HG03045 (cell line): ENCODE measurements at regions not wholly inside any gene's neighbourhood (a gene's known extent, or its start where the extent isn't known, plus 50 kb on each side); places are given as distances from the start of the nearest gene placed in this dataset.

Experiments used
- ATAC-seq: cut with Tn5 transposase; IDR thresholded peaks from one replicate; pipeline ENCODE4 v1.9.1; 2021; ENCODE audit warnings: mild to moderate bottlenecking, moderate library complexity; ENCODE audit not compliant: unreplicated experiment

DNA sequence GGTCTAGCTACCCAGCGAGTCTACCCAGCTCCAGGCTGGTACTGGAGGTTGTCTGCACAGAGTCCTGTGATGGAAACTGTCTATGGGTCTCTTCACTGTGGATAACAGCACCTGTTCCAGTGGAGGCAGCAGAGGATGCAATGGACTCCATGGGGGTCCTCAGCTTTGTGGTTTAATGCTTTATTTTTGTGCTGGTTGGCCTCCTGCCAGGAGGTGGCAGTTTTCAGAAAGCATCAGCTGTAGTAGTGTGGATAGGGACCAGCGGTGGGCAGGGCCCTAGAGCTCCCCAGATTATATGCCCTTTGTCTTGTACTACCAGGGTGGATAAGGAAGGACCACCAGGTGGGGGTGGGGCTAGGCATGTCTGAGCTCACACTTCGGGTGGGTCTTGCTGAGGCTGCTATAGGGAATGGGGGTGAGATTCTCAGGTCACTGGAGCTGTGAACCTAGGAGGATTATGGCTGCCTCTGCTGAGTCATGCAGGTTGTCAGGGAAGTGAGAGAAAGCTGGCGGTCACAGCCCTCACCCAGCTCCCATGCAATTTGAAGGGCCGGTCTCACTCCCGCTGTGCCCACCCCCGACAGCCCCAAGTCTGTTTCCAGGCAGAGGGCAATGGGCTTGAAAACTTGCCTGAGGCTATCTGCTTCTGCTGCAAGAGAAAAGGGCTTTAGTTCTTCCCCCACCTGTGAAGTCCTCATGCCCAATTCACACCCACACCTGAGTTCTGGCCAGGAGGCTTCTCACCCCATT is 397.1 kb downstream of the TLE1 start:
- ATAC-seq: no peak

DNA sequence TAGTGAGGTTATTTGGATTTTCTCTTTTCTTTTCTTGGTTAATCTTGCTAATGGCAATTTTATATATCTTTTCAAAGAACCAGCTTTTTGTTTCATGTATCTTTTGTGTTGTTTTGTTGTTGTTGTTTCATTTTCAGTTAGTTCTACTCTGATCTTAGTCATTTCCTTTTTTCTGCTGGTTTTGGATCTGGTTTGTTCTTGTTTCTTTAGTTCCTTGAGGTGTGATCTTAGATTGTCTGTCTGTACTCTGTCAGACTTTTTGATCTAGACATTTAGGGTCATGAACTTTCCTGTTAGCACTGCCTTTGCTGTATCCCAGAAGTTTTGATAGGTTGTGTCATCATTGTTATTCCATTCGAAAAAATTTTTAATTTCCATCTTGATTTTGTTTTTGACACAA is 399.7 kb downstream of the TLE1 start:
- ATAC-seq: no peak

DNA sequence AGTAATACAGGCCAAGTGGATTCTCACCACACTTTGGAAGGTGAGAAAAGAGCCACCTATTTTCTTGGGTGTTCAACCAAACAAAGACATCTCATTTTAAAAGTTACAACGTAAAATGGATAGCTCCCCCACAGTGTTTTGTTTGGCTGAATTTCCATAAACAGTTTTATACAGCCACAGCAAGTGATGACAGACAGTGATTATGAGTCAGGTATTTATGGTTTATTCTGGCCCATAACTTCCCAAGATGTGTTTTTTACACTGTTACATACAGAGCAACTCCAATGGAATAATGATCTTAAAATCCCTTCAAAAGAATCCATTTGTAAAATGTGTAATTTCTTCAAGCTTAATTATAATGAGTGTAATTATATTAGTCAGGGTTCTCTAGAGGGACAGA is 421.3 kb downstream of the TLE1 start:
- no peak for ATAC-seq

DNA sequence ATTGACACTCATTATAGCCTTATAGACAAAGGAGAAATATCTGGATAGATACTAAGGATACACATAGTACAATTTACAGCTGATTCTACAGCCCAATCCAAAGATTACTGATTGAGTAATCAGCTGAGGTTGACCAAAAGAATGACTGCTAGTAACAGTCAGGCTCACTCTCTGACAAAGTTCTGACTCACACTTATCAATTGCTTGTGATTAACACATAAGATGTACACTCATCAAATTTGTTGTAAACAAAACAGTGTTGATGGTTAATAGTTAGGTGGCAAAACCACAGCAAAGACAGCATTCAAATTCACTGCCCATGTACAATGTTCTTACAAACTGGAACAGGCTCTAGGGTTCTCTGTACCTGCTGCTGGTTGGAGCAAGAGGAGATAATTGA is 422.7 kb downstream of the TLE1 start:
- no peak for ATAC-seq

DNA sequence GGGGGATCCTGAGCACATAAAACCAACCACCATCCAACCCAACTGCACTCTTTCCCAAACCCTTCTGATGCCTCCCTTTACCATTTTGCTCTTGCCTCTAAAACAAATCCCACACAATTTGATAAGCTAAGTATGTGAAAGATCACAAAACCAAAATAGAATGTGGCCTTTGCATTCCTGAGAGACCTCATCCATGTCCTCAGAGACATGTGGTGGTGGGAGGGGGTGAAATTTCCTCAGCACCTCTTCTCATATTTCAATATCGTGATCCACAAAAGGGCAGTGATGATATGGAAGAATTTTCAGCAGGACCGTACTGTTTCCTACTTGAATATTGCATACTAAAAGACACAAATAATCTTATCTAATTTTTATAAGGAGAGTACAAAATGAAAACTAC is 423.3 kb downstream of the TLE1 start:
- ATAC-seq: no peak

DNA sequence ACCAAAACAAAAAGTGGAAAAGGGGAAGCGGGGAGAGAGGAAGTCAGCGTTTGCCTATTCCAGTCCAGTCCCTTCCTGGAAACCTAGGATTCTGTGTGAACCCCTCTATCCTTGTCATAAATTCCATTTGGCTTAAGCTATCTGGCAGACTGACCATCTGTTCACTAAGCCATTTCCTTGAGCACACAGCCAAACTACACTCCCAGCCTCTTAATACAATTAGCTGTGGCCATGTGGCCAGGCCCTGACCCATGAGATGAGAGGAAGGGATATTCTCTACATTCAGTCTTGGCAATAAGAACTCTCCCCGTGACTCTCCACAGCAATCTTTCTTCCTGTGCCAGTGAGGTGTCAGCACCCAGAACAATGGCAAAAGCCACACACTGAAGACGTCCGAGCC is 424.8 kb downstream of the TLE1 start:
- ATAC-seq: no peak

DNA sequence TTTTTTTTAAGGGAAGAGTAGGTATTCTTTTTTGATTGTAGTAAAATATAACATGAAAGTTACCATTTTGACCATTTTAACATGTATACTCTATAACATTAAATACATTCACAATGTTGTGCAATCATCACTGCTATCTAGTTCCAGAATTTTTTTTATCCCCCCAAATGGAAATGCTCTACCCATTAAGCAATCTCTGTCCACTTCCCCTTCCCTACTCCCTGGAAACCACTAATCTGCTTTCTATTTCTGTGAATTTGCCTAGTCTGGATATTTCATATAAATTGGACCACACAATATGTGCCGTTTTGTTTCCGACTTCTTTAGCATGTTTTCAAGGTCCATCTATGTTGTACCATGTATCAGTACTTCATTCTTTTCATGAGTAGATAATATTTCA is 429.5 kb downstream of the TLE1 start:
- no peak for ATAC-seq

DNA sequence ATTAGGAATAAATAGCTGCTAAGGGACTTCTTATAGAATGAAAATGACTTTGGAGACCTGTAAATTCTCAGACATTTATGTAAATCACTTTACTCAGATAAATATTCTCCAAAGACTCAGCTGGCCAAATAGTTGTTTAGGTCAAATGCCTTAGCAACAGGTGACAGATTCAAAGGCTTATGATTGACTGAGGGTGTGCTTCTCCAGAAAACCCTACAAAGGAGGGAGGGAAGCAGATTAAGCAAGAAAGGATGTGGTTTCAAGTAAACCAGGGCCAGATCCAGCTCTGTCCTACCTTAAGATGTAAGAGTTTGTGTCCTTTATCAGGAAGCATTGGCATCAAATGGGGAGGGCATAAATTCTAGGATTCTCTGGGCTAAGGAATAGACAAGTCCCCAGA is 433.0 kb downstream of the TLE1 start:
- no peak for ATAC-seq

DNA sequence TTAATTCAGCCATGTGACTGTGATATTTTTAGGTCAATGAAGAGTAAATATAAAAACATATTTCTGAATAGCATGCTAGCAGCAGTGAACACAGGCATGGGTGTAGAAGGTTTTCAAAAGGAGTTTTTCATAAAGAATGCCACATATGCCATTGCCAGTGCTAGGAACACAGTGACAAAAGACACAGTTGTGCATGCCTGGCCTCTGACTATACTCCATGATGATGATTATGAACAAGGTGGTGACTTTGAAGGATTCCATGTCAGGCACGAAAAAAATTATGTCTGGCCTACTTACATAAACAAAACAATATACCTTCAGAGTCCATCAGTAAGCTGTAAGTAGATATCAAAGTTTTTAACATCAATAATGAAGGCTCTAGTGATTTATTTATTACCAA is 438.7 kb downstream of the TLE1 start:
- no peak for ATAC-seq

DNA sequence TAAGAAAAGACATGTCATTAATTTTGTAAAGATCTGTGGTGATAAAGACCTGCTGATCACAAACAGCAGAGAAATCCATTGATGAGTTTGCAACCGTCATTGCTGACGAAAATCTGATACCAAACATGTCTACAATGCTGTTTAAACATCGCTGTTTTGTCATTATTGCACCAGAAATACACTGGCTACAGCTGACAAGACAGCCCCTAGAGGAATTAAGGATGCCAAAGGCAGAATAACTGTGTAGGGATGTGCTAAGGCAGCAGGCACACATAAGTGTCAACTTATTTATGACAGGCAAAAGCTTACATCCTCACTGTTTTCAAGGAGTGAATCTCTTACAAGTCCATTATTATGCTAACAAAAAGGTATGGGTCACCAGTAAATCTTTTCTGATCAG is 439.3 kb downstream of the TLE1 start:
- no peak for ATAC-seq

DNA sequence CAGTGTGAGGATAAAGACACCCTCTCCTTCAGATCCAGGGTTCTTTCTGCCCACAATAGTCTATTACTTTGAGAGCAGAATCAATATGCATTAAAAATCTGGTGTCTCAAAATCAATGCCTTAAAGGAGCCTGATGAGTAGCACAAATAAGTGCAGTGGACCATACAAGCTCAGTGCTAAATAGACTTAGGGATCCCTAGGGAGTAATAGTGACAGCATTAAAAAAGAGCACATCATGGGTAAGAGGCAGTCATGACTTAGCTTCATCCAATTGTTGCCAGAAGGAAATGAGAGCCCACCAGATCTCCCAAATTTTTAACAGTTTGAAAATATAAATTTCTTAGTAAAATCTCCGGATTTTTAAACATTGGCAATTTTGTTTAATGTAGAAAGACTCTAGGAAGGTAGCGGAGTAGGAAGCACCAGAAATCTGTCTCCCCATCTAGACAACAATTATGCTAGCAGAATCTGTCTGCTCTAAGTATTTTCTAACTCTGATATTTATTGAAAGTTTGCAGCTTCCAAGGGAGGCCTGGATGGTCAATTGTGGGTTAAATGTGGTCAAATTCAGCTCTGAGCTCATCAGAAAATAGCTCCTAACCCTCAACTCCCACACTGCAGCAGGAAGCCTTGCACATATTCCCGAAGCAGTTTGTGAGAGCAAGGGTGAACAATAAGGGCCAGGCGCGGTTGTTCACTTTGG is 443.9 kb downstream of the TLE1 start:
- no peak for ATAC-seq

DNA sequence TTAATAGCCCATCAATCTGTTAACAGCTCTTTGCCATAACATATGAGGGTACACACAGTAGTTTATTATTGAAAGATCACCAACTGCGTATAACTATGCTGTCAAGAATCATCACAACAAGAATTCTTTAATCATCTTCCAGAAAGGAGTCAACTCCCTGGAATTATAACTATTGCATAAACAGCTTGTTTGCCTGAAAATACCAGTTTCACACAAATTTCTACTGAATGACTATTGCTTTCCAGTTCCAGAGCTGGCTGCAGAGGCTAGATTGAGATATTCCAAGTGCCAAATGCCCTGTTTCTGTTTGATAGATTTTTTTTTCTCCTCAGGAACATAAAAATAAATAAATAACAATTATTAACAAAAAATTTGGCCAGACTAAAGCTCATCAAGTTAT is 444.7 kb downstream of the TLE1 start:
- no peak for ATAC-seq

DNA sequence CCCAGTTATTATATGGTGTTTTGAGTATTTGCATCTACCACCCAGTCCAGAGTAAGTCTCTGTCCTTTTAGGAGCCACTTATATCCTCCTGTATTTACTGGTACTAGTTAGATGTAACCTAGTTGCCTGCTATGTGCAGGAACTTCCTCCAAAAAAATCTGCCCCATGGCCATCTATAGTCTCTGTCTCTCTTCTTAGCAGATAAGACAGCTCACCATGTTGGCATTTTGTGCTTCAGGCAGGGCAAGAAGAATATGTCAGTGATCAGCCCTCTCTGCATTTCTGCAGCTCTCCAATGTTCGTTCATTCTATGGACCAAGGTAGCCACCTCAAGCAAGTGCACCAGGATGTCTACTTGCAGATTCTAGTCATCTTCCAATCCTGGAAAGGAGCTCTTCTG is 446.5 kb downstream of the TLE1 start:
- ATAC-seq: no peak

DNA sequence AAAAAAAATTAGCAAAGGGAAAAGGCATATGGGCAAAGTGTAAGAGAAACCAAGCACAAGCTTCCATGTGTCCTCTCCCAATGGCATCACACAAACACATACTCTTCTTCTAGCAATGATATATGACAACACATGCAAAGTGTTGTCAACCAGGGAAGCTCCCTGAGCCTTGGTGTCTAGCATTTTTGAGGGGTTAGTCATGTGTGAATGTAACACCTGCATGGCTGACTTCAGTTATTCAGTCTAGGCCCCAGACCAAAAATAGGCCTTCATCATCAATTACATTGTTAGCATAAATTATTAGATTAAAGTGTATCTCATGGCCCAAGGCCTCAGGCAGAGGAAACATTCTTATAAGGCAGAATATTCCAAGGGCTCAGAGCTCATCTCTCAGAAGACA is 450.0 kb downstream of the TLE1 start:
- ATAC-seq: no peak

DNA sequence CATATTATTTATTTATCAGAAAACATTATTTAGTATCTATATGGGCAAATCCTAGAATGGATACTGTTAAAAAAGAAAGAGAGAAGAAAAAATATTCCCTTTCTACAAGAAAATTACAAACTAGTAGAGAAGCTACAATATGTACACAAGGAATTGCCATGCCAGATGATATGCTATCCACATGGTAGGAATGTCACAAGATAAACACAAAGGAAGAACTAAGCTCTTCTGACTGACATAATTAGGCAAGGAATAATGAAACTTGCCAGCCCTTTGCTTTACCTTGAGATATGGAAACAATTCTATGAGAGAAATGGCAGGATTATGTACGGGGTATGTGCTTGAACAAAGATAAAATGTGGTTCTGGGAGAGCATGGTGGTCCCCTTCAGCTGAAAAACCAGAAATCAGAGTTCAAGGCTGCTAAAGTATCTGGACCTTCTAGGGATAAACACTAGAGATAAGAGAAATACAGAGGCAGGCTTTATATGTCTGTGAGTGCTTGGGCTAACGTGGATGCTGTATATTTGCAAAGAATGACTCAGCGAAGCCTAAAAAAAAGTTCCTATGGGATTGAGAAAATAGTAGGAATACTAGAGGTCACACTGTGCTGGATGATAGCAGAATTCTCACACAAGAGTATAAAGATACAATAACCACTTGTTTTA is 451.6 kb downstream of the TLE1 start:
- no peak for ATAC-seq

DNA sequence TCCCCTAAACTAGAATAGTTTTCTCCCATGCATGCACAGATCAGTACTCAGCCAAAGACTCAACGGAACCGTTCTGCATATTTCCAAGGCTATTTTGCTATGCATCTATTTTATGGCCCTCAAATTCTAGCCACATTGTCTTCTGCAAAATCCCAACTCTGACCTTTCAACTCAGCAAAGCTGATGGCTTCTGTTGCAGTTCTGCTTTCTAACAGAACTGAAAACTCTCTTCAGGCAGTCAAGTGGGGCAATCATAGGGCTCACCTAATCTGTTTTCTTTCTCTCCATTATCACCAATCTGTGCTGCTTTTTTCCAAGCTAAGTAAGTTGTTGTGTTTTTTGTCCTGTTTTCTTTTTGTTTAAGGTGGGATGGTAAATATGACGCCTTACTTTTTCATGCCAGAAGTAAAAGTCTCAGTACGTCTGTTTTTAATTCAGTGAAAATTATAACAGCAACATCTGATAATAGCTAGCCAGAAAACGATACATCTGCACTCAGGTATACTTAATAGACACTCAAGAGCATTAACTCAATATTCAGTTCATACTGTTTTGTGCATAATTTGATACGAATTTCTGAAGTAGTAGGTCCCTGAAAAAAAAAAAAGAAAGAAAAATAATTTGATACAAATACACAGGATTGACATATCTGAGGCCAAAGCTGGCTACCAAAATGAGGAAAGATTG is 454.3 kb downstream of the TLE1 start:
- no peak for ATAC-seq

DNA sequence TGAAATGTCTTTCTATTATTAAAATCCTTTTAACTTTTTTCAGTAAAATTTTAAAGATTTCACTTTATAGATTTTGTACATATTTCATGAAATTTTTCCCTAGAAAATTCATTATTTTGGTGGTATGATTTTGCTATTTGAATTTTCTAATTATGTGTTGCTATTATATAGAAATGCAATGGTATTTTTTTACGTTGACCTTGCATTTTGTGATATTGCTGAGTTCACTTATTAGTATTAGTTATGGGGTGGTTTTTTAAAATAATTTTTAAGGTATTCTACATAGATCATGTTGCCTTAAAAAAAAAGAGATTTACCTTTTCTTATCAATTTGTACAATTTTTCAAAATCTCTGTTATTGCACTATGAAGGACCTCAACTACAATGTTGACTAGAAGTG is 458.3 kb downstream of the TLE1 start:
- no peak for ATAC-seq

DNA sequence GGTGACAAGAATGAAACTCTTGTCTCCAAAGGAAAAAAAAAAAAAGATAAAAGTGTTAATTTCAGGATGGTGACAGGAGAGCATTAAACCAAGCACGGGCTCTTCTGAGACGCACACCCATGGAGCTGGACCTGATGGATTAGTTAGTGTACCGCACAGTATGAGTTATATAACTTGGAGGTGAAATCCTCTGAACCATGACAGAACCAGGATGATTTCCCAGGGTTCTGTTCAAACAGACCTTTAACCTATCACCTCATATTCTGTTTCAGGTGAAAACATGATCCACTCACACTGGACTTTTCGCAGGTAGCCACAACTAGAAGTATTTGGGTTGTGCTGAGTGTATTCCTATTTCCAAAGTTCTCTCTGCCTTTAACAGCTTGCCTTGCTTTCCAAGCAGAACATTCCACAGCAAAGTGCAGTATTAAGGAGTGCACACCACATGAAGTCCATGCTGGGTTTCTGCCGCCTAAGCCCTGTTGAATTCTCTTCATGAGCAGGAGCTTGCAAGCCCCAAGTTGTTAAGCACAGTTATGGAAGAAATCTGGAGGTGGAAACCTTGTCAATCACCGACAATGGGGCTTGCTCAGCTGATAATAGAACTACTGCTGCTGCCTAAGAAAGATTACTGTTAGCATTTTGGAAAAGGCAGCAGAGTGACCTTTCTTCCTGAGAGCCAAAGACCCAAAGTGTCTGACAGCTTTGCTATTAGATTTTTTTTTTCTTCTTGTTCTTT is 461.7 kb downstream of the TLE1 start:
- ATAC-seq: no peak

DNA sequence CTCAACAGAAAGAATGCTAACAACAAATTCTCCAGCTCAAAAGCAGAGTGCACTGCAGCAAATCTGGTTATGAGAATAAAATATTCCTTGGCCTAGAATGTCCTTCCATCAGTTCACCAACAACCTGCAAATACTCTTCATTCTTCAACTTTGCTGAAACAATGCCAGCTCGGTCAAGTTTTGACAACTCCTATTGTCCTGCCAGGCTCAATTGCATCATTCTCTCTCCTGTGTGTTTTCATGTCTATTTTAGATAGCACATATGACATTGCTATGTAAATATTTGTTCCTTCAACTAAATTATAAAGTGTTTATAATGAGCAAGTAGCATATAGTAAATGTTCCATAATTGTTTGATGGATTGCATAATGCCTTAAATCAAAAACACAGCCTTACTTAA is 463.8 kb downstream of the TLE1 start:
- no peak for ATAC-seq

DNA sequence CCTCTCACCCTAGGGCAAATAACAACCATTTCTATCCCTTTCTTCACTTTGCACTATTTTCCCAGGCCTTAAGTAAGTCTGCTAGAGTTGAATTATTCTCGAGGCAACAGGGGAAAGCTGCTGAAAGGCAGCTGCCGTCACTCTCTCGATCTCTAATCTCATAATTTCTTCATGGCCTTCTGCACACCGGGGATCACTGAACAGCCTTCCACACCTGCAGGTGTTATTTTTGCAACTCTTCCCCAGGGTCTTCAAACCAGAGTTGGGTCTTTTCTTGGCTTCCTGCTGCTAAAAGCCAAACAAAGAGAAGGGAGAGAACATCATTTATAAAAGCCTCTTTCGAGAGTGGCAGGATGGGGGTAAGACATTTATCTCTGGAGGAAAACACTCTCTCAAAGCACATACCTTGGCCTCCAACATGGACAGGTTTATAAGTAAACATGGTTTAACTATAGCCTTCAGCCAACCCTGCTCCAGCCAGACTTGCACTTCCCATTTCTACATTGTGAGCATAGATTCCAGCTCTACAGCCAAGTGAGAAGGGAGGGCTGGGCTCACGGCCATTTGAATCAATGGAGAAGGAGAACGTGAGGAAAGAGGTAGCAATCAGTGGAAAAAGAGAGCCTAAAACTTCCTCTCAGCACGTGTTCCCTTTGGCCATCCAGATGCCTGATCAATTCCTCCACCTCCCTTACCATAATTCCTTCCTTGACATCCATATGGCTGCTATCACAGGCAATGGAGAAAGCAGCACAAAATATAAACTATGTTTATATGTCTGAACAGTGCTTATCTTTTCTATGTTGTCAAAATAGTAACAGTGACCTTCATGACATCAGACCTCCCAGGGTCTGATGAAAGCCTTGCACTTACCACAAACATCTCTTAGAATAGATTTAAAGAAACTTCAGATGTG is 464.9 kb downstream of the TLE1 start:
- ATAC-seq: no peak
